ENCODE measurements at regions not wholly inside any gene's neighbourhood (a gene's known extent, or its start where the extent isn't known, plus 50 kb on each side); places are given as distances from the start of the nearest gene placed in this dataset.

DNA sequence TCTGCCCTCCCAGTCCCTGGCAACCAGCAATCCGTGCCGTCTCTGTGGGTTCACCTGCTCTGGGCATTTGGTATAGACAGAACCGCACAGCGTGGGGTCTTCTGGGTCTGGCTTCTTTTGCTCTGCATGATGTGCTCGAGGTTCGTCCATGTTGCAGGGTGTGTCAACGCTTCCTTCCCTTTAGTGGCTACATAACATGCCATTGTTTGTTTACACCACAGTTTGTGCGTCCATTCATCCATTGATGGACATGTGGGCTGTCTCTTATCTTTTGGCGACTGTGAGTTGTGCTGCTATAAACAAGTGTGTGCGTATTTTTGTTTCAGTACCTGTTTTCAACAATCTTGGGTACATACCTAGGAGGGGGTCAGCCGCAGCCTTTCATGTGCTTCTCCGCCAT, 149.5 kb upstream of the RPS6KA2 start:
- H3K4me3 ChIP-seq (ENCODE audit: low read depth, low read length), result no peak overlapping the region

DNA sequence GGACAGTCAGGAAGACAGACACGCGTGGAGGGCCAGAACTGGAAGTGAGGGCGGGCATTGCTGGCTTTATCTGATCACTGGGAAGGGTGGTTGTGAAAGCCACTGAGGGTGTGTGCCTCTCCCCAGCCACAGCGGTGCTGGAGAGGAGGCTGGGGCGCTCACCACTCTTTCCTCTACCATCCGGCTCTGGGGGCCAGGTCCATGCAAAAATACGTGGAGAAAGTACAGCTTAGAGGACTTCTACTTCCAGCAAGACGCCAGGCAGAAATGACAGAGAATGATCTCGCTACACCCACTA, 148.8 kb upstream of the RPS6KA2 start:
- H3K4me3 ChIP-seq (ENCODE audit: low read depth, low read length), result no peak overlapping the region

DNA sequence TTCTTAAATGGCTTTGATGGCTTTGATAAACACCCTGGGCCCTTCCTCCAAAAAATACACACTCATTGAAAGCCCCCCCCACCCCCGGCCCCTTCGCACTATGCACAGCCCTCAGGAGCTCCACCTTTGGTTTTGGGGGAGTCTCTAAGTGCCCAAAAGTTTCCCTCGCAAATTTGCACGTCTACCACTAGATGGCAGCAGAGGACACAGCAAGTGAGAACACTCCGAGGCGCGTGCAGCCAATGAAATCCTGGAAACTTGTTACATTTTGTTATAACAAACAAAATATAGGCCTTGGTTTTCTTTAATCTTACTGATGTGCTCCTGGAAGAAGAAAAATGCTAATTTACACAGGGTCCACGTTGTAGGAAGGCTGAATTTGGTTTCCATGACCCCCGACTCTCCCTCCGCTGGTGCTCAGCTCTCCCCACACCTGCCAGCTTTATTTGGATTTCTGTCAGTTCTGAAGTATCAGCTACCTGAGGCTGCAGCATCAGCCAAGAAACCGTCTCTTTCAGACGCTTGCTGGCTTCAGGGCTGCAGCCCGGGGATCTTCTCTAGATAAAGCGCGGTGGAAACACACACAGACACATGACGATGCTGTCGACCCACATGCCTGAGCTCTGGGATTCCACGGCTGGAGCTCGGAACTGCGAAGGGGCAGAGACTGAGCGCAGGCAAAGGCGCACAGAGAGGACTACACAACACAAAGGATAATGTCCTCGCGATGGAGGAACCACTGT, 148.3 kb upstream of the RPS6KA2 start:
- no peak overlapping the region for H3K4me3 ChIP-seq (ENCODE audit: low read depth, low read length)

DNA sequence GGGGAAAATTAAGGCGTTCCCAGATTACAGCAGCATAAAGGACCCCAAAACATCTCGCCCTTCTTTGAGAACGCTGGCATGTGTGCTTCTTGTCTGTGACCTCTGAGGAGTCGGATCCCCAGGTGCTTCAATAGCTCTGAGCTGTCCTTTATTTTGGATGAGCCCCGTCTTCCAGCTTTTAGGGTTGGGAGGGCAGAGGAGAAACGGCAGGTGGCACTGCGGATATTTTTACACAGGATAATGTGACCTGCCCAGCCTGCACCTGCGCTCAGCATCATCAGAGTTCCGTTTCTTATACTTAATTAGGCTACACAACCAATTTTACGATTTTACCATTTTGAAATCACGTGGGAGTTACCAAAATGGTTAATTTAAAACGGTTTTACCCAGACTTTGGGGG, 147.7 kb upstream of the RPS6KA2 start:
- no peak overlapping the region for H3K4me3 ChIP-seq (ENCODE audit: low read depth, low read length)

DNA sequence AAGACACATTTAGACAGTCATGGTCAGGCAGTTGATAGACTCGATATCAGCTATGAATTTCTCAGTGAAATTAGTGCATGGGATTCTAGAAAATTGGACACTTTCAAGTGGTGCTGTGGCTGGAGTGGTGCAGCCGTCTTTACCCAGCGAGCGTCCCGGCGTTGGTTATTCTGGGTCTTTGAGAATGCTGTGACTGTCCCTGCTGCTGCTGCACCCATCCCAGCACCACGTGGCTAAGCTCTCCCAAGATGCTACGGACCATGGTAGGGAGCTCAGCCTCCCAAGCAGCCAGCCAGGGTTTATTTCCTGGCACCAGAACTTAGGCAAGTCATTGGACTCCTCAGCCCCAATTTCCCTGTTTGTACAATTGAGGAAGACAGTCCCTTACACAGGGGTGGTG, 147.2 kb upstream of the RPS6KA2 start:
- no peak overlapping the region for H3K4me3 ChIP-seq (ENCODE audit: low read depth, low read length)

DNA sequence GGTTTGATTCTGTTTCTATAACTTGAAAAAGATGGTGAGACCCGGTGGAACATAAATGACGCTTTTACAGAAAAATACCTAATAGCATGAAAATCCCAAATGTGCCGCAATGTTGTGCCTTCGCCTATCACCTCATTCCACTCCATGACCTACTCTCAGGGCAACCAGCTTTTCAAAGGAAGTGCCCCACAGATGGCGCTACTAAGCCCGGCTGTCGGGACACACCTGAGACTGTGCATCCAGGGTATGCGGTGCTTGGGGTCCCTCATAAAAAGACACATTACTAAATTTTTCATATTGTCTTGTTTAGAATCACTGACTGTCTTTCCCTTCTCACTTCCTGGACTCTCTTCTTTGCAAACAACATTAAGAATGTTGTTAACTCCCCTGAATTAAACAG, 145.5 kb upstream of the RPS6KA2 start:
- no peak overlapping the region for H3K4me3 ChIP-seq (ENCODE audit: low read depth, low read length)

DNA sequence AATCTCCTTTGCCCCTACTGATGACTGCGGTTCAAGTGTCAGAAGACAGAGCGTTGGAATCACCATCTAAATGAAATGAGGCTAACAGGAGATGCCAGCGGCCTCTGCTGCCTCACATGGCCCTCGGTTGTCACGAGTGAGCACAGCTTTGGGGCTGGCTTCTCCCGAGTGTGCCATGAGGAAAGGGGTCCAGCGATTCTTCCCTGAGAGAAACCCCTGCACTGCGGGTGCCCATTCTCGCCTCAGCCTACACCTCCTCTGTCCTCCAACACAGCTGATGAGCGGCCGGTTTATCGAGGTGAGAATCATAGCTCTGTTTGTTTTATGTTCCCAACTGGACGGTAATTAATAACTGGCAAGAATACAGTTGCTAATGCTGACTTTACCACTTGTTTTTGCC, 144.7 kb upstream of the RPS6KA2 start:
- H3K4me3 ChIP-seq (ENCODE audit: low read depth, low read length), result no peak overlapping the region

DNA sequence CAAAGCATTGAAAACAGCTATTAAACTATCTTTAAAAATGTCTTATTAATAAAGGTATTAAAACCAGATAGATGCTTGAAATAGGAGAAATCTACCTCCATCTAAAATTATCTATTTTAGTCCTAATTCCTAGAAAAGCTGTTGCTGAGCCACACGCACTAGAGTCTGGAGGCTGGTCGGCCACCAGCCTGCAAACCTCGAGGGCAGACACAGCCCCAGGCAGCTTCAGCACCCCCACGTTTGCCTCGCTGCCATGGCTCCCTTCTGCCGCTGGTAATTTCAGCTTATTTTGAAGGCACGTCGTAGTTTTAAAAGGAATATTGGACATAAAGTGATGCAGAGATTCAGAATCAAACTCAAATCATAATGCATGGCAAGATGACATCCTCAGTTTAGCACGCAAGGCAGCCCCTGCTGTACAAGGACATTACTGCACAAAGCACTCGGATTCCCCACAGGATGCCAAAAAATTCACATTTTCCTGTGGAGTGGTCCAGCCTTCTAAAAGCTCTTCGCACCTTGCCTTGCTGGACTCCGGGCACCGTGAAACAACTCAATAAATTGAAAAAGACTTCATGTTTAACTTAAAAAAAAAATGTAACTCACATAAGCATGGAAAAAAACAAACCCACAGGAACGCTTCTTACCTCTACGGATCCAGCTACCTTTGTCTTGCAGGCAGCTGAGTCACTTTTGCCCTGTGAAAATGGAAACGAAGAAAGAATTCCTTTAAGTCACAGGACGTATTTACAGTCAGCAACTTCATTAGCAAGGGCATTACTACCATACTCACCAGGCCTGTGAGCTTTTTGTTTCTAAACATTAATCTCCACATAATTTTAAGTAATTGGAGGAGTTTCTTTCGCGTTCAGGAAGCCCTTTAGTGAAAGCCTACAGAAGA, 143.4 kb upstream of the RPS6KA2 start:
- no peak overlapping the region for H3K4me3 ChIP-seq (ENCODE audit: low read depth, low read length)

DNA sequence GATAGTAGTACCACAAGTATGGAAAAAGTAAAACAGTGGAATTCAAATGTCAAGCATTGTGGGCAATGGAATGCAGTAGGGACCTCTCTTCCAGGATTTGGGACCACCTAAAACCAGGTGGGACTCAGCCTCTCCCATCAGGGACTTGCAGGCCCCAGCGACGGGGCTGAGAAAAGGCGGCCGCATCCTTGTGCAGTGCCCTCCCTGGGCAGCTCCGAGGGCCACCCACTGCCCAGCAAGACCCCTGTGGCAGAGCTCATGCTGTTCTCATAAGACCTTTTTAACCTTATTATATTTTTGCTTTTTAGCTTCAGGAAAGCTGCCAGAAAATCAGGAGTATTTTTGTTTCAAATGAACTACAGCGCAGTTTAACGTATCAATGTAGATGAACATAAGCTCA, 142.6 kb upstream of the RPS6KA2 start:
- H3K4me3 ChIP-seq (ENCODE audit: low read depth, low read length), result no peak overlapping the region

DNA sequence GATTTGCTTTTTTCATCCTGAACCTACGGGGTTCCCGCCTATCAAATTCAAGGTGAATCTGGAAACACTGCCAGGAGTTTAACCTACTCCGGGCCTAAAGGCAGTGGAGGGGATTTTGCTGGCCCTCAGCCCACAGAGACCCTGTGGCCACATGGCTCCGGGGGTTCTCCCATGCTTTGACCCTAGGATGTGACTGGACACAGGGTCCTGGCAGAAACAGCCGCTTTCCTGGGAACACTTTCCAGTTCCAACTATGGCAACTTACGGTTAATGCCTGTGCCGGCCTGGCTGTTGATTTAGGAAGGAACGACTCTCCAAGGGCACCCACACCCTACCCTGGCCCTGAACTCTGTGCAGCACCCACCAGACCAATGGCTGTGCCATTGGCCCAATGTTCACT, 141.7 kb upstream of the RPS6KA2 start:
- no peak overlapping the region for H3K4me3 ChIP-seq (ENCODE audit: low read depth, low read length)

DNA sequence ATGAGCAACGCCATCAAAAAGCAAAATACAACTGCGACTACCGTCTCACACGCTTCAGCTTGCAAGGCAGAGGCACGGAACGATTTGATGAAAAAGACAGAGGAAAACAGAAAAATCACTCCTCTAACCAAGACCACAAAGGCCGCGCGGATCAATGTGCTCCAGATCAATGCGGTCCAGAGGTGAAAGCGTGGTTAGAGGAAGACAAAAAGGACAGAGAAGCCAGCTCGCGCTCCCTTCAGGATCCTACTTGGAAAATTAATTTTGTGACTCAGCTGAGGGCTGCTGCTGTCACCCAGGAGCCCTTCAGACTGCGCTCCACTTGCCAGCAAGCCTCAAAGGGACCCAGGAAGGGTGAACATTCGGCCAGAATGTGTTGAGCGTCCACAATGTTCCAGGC, 140.2 kb upstream of the RPS6KA2 start:
- H3K4me3 ChIP-seq (ENCODE audit: low read depth, low read length), result no peak overlapping the region

DNA sequence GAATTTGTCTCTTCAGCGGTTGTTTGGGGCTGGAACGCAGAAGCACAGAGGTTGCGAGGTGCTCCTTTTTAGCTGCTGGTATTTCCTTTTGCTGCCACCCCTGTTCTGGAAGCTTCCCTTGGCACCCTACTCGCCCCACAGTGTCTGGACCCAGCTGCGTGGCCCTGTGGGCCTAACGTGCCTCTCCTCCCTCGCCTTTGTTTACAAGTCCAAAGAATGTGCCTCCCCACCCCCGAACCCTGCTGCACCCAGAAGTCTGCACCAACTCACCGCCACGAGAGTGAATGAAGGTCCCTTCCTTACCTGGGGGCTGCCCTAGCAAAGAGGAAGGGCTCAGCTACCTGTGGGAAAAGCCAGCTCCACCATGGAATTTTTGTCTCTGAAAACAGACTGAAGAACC, 139.7 kb upstream of the RPS6KA2 start:
- H3K4me3 ChIP-seq (ENCODE audit: low read depth, low read length), result no peak overlapping the region

DNA sequence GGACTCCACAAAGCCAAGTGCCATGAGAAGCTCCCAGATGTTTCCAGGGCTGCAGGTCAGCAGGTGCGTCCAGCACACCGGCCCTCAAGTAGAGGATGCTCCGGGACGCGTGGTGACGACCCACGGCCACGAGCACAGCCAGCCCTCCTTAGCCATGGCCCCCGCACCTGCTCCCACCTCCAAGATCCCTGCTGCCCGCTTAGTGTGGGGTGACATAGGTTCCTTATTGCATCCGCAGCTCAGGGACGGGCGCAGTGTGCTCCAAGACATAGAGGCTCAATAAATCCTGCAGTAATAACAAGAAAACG, 138.1 kb upstream of the RPS6KA2 start:
- H3K4me3 ChIP-seq (ENCODE audit: low read depth, low read length), result no peak overlapping the region

DNA sequence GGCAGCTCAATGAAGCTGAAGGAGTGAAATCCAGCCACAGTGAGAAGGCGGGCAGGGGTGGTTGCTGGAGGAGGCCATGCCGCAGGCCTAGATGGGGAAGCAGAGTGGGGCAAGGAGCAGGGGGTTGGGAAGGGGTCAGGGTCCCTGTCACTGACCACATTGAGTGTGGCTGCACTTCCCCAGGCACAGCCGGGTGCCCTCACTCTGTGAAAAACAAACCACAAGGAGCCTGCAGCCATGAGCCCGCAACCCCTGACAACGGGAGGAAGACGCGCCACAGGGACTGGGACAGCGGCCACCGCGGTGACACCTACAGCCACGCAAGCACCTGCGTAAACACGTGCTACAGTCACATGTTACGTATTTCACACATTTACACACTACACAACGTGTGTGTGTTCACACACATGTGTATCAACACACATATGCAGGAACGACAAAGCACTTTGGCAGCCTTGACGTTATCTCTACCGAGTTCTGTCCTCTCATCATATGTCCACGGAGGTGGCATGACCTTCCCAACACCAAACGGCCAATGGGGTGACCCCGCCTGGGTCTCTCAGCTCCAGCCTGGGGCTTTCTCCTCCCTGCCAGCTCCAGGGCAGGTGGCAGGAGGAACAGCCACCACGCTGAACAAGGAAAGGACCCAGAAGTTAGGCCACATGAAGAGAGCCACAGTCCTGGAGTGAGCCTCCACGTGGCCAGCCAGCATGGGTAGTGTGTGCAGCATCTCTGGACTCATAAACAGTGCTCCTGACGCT, 137.6 kb upstream of the RPS6KA2 start:
- H3K4me3 ChIP-seq (ENCODE audit: low read depth, low read length), result no peak overlapping the region

DNA sequence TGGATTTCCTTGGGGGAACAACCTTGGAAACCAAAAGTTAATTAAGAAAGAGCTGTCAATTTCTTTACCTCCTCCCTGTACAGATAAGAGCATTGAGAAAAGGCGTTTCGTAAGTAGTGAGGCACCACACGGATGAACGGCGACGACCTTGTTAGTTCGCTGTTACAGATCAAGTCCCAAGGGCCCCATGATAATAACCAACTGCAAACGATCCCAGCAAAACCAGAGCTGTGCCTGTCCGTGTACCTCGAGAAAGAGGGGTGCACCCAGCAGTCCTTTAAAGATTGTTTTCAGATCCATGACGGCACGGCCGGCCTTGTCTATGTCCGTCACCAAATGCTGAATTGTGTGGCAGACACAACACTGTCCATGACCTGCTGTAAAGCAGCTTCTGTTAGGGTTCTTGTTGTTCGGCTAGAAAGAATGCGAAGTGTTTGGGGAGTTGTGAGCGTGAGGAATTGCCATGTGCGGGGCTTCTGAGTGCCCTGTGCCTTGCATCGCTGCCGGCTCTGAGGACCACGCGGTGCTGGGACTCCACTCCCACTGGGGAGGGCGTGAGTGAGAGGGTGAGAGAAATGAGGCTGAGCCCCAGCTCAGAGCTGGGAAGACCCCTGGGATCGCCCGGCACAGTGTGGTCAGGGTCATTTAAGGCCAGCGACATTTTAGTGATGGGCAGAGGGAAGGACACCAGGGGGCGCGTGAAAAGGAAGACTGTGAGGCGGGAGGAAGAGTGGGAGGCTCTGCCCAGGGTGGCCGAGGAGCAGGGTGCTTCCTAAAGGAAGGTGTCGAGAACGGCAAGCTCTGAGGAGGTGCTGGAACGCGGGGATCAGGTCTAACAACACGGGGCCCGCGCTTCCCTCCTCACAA, 136.8 kb upstream of the RPS6KA2 start:
- H3K4me3 ChIP-seq (ENCODE audit: low read depth, low read length), result no peak overlapping the region

DNA sequence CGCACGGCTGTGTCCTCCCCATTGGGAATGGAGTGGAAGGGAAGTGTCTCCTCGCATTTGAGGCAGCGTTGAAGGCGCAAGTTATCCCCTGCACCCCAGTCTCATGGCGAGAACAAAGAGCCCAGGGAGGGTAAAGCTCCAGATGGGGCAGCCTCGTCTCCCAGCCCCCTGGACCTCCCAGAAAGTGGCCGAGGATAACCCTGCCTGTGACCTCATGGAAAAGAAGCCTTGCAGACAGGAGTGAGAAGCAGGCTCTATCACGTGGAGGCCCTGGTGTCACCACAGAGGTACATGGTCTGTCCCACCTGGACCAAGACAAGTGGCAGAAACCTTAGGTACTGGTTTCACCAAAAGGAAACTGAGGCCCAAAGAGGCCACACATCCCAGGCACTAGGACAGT, 134.8 kb upstream of the RPS6KA2 start:
- H3K4me3 ChIP-seq (ENCODE audit: low read depth, low read length), result no peak overlapping the region

DNA sequence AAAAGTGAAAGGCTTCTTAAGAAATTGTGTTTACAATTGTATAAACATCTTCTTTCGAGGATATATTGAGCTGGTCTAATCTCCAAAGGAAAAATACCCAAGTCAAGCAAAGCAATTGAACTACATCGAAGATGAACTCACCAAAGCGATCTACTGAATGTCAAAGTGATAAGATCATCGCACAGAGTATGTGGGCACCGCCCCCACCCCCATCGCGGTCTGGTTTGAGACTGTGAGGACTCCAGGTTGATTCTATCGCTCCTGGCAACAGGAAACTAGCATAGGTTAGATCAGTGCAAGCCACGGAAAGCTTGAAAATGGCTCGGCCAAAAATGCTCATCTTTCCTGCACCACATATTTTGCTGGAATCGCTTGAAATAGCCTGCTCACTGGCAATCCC, 133.2 kb upstream of the RPS6KA2 start:
- H3K4me3 ChIP-seq (ENCODE audit: low read depth, low read length), result no peak overlapping the region

DNA sequence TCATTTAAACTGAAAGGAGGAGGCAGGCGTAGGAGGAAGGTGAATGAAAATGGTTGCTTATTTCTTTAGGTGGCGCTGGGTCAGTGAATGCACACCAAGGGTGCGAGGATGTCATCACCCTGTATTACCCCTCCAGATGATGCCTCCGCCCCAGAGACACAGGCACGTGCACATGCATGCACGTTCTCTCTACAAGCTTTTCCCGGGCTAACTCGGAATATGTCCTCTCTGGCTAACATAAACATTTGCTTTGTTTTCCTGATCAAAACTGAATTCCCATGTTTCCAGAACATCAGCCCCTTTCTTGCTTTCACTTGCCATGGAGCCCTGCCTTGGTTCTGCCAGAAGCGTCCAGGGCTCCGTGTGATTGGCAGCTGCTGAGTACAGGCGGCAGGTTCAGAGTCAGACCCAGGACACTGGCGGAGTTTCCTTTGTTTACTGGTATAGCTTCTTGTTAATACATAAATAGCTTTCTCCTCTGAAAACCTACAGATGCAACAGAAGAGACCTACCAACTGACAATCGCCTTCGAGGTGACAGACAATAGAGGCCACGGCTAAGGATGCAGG, 131.2 kb upstream of the RPS6KA2 start:
- H3K4me3 ChIP-seq (ENCODE audit: low read depth, low read length), result no peak overlapping the region

DNA sequence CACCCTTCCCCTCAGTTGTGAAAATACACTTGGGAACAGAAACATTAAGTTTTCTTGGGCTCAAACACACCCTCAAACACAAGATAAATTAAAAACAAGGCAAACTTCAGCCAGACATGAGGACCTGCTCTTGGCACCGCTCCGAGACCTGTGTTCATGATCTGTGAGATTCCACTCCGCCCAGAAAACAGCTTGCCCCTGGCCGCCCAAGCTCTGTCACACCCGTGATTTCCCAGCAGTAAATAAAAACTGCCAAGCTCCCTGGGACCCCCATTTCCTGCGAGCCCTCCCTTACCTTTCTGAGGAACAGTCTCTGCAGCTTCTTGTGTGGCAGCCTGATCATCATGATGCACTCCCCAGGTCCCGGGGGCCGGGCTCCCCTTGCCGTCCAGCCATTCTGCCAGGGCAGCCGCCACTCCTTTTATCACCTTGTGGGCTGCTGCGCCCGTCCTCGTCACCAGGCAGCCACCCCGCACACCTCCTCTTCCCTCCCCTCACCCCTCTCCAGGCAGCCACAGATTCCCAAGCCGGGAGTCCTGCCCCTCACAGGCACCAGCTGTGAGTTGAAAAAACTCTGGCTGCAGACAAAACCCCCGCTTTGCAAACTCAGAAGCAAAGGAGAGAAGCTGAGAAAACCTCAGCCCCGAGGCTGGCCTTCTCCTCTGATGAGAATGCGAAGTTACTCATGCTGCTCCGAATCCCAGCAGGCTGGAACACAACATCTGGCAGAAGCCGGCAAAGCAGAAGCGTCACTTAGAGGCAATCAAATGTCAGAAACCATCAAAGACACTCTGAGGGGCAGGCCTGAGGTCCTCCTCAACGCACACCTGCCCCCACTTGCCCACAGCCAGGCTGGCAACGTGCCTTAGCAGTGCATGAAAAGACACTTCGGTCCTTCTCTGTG, 130.4 kb upstream of the RPS6KA2 start:
- no peak overlapping the region for H3K4me3 ChIP-seq (ENCODE audit: low read depth, low read length)

All from iPS-11a (cell line).